Endodermal cell (in vitro differentiated cells): ENCODE measurements at regions not wholly inside any gene's neighbourhood (a gene's known extent, or its start where the extent isn't known, plus 50 kb on each side); places are given as distances from the start of the nearest gene placed in this dataset.

Experiments used
- DNase-seq: peaks from one replicate; pipeline ENCODE4 v3.0.0-alpha.2; 2017
- H3K27ac ChIP-seq: 2 replicates; pipeline ENCODE4 v1.5.1; 2013; ENCODE audit warnings: mild to moderate bottlenecking, low read depth, low read length, moderate library complexity
- H3K27me3 ChIP-seq: 2 replicates; pipeline ENCODE4 v1.6.1; 2013; ENCODE audit warnings: mild to moderate bottlenecking, low read length, moderate library complexity; ENCODE audit not compliant: insufficient read depth, control insufficient read depth, poor library complexity, severe bottlenecking
- H3K36me3 ChIP-seq: 2 replicates; pipeline ENCODE4 v1.7.0; 2013; ENCODE audit warnings: mild to moderate bottlenecking, low read length, moderate library complexity; ENCODE audit not compliant: control insufficient read depth, insufficient read depth
- H3K4me1 ChIP-seq: one replicate; pipeline ENCODE4 v1.7.0; 2013; ENCODE audit warnings: low read length; ENCODE audit not compliant: control insufficient read depth, insufficient read depth
- H3K4me3 ChIP-seq: 2 replicates; pipeline ENCODE4 v1.5.1; 2013; ENCODE audit warnings: mild to moderate bottlenecking, low read length, moderate library complexity
- H3K9ac ChIP-seq: 2 replicates; pipeline ENCODE4 v1.6.1; 2013; ENCODE audit warnings: mild to moderate bottlenecking, low read length, moderate library complexity; ENCODE audit not compliant: poor library complexity, severe bottlenecking; ENCODE audit errors: extremely low read depth
- H3K9me3 ChIP-seq: 2 replicates; pipeline ENCODE4 v1.6.1; 2013; ENCODE audit warnings: mild to moderate bottlenecking, low read length, moderate library complexity; ENCODE audit not compliant: control insufficient read depth
- H3K27ac Mint-ChIP-seq: 2 replicates; pipeline ENCODE4 v1.8.0; 2020; ENCODE audit warnings: mixed read lengths
- H3K27me3 Mint-ChIP-seq: 2 replicates; pipeline ENCODE4 v1.8.0; 2021; ENCODE audit warnings: mild to moderate bottlenecking, mixed read lengths; ENCODE audit not compliant: insufficient read depth
- H3K36me3 Mint-ChIP-seq: 2 replicates; pipeline ENCODE4 v1.8.0; 2020; ENCODE audit warnings: low read depth, mixed read lengths
- H3K4me1 Mint-ChIP-seq: 2 replicates; pipeline ENCODE4 v1.8.0; 2020; ENCODE audit warnings: mixed read lengths
- H3K4me3 Mint-ChIP-seq: 2 replicates; pipeline ENCODE4 v1.8.0; 2020; ENCODE audit warnings: mild to moderate bottlenecking, moderate library complexity, mixed read lengths
- H3K9me3 Mint-ChIP-seq: 2 replicates; pipeline ENCODE4 v1.8.0; 2020; ENCODE audit warnings: mild to moderate bottlenecking, mixed read lengths
- CTCF ChIP-seq: fragments of 200-600 bp; sonication (generic); conservative IDR thresholded peaks from 2 replicates; pipeline ENCODE4 v1.5.0; 2021; ENCODE audit warnings: antibody characterized with exemption, mild to moderate bottlenecking
- WGBS, 2 experiments: methylation state at CpG; one replicate each; pipeline versions ENCODE4 v1.1.5 to v1.1.7; 2013; ENCODE audit warnings: missing lambda C conversion rate in 2 of 2, mixed read lengths in 1 of 2; ENCODE audit not compliant: insufficient coverage in 1 of 2, insufficient read length in 1 of 2; 5-methylcytosine and 5-hydroxymethylcytosine counted together

GRCh38 chr4:46684041-46684440 lies 225.0 kb downstream of the COX7B2 start:
- Mint-ChIP-seq H3K4me1 (peaks cover 4% of the 10 kb centered on the region), H3K9me3 (no peaks in the 10 kb centered on the region), H3K4me3 (no peak overlapping the region), H3K27me3 (no peaks in the 10 kb centered on the region), H3K27ac (no peak overlapping the region), H3K36me3 (no peaks in the 10 kb centered on the region)
- Histone ChIP-seq H3K4me1 (no peaks in the 10 kb centered on the region), H3K27ac (no peak overlapping the region), H3K4me3 (no peak overlapping the region), H3K36me3 (no peaks in the 10 kb centered on the region), H3K27me3 (no peaks in the 10 kb centered on the region), H3K9me3 (no peaks in the 10 kb centered on the region), H3K9ac (no peak overlapping the region)
- no peak for DNase-seq
- WGBS, 2 experiments: 86 to 100% methylated on average over 1 to 2 of the region's 2 CpGs
- TF ChIP-seq CTCF: no peak

- H3K4me3 ChIP-seq: no peak overlapping the region
- TF ChIP-seq CTCF: no peak
- H3K9me3 ChIP-seq: no peaks in the 10 kb centered on the region
- no peak overlapping the region for H3K9ac ChIP-seq
- DNase-seq: no peak
- no peaks in the 10 kb centered on the region for H3K4me1 Mint-ChIP-seq
- H3K4me3 Mint-ChIP-seq: no peak overlapping the region
- no peaks in the 10 kb centered on the region for H3K36me3 Mint-ChIP-seq
- H3K9me3 Mint-ChIP-seq: peaks cover 5% of the 10 kb centered on the region
- no peaks in the 10 kb centered on the region for H3K36me3 ChIP-seq
- no peaks in the 10 kb centered on the region for H3K27me3 Mint-ChIP-seq
- H3K27ac Mint-ChIP-seq: no peak overlapping the region
- H3K4me1 ChIP-seq: no peaks in the 10 kb centered on the region
- H3K27me3 ChIP-seq: no peaks in the 10 kb centered on the region
- H3K27ac ChIP-seq: no peak overlapping the region
- 64 to 84% methylated on average over 1 of the region's 1 CpG for WGBS, 2 experiments
Observed at GRCh38 chr4:46676364-46676763, 232.7 kb downstream of the COX7B2 start.

- no peak overlapping the region for H3K4me3 Mint-ChIP-seq
- H3K27me3 Mint-ChIP-seq: no peaks in the 10 kb centered on the region
- H3K9me3 Mint-ChIP-seq: peaks cover 7% of the 10 kb centered on the region
- no peak overlapping the region for H3K27ac Mint-ChIP-seq
- H3K4me1 ChIP-seq: no peaks in the 10 kb centered on the region
- no peak for TF ChIP-seq CTCF
- no peak overlapping the region for H3K9ac ChIP-seq
- no peaks in the 10 kb centered on the region for H3K4me1 Mint-ChIP-seq
- H3K27ac ChIP-seq: no peak overlapping the region
- H3K36me3 Mint-ChIP-seq: no peaks in the 10 kb centered on the region
- DNase-seq: no peak
- no peak overlapping the region for H3K4me3 ChIP-seq
- no peaks in the 10 kb centered on the region for H3K27me3 ChIP-seq
- no peaks in the 10 kb centered on the region for H3K9me3 ChIP-seq
- H3K36me3 ChIP-seq: no peaks in the 10 kb centered on the region
Observed at GRCh38 chr4:46674326-46674725, 234.7 kb downstream of the COX7B2 start.
